GM12878 (cell line): ENCODE measurements at regions not wholly inside any gene's neighbourhood (a gene's known extent, or its start where the extent isn't known, plus 50 kb on each side); places are given as distances from the start of the nearest gene placed in this dataset.

Experiments
- ATAC-seq: fragments of 200-7000 bp; cut with Tn5 transposase; 3 replicates; pipeline ENCODE4 v1.9.1; 2020; ENCODE audit warnings: mild to moderate bottlenecking, moderate library complexity
- BruUV-seq: library from RNA; stranded (reverse); fragments of 400-500 nt; replicated peaks from 2 replicates; lab custom pipeline; 2021; lab: Mats Ljungman, UMichigan
- CTCF ChIA-PET: fragments of 300-600 bp; sonication (Branson Sonifier 250); formaldehyde crosslinking; extraction: SDS; loops from one replicate; lab custom pipeline; 2021; ENCODE audit warnings: inconsistent platforms; lab: Yijun Ruan, JAX
- POLR2A ChIA-PET: fragments of 350-600 bp; formaldehyde crosslinking; extraction: SDS; loops from one replicate; lab custom pipeline; 2021; ENCODE audit warnings: inconsistent platforms; lab: Charles Lee
- RAD21 ChIA-PET: fragments of 300-600 bp; sonication (Branson Sonifier 250); formaldehyde crosslinking; loops from one replicate; lab custom pipeline; 2023; ENCODE audit warnings: antibody characterized with exemption; ENCODE audit not compliant: unreplicated experiment; lab: Charles Lee
- SMC1A ChIA-PET: fragments of 300-600 bp; sonication (Branson Sonifier 250); formaldehyde crosslinking; loops from one replicate; lab custom pipeline; 2023; ENCODE audit not compliant: unreplicated experiment, uncharacterized antibody; lab: Charles Lee
- DNase-seq: peaks from one replicate; pipeline ENCODE4 v3.0.0-alpha.2; 2011; ENCODE audit warnings: low read depth, low spot score
- FAIRE-seq: peaks from 3 replicates; lab custom pipeline; 2011; peaks lifted over from hg19 to GRCh38; lab: Jason Lieb, UNC
- H2AFZ ChIP-seq: 2 replicates; pipeline ENCODE4 v1.6.0; 2011; ENCODE audit warnings: low read depth, low read length, control low read depth; ENCODE audit not compliant: control insufficient read depth
- H3K27ac ChIP-seq: 2 replicates; pipeline ENCODE4 v1.5.1; 2011; ENCODE audit warnings: control low read depth; ENCODE audit not compliant: control insufficient read depth, insufficient read depth
- H3K27me3 ChIP-seq, 2 experiments: replicated peaks in 1 of 2; 2 replicates each; pipeline versions ENCODE4 v1.6.0 to v1.6.1; 2011; ENCODE audit warnings: low read length in 1 of 2; ENCODE audit not compliant: control insufficient read depth in 2 of 2, insufficient read depth in 2 of 2
- H3K36me3 ChIP-seq, 2 experiments: 2 replicates each; pipeline ENCODE4 v1.5.1; 2011; ENCODE audit warnings: low read length in 1 of 2; ENCODE audit not compliant: control insufficient read depth in 2 of 2, insufficient read depth in 2 of 2
- H3K4me1 ChIP-seq: 2 replicates; pipeline ENCODE4 v1.6.1; 2011; ENCODE audit warnings: mild to moderate bottlenecking, low read length, moderate library complexity, mixed read lengths; ENCODE audit not compliant: control insufficient read depth, insufficient read depth
- H3K4me2 ChIP-seq: 2 replicates; pipeline ENCODE4 v1.6.0; 2011; ENCODE audit warnings: control low read depth; ENCODE audit not compliant: control insufficient read depth, insufficient read depth
- H3K4me3 ChIP-seq: fragments of 200-600 bp; sonication (generic); 2 replicates; pipeline ENCODE4 v1.5.1; 2016
- H3K79me2 ChIP-seq: 2 replicates; pipeline ENCODE4 v1.6.0; 2011; ENCODE audit warnings: low read length; ENCODE audit not compliant: control insufficient read depth, insufficient read depth
- H3K9ac ChIP-seq: 2 replicates; pipeline ENCODE4 v1.8.0; 2011; ENCODE audit warnings: low read length, control low read depth, mixed read lengths; ENCODE audit not compliant: control insufficient read depth, insufficient read depth
- H3K9me3 ChIP-seq: replicated peaks from 3 replicates; pipeline ENCODE4 v1.5.1; 2011; ENCODE audit warnings: mild to moderate bottlenecking, low read length; ENCODE audit not compliant: control insufficient read depth, insufficient read depth
- H4K20me1 ChIP-seq: 2 replicates; pipeline ENCODE4 v1.6.0; 2011; ENCODE audit not compliant: control insufficient read depth, insufficient read depth
- ATF7 ChIP-seq: fragments of 450-650 bp; IDR thresholded peaks from 2 replicates; pipeline ENCODE4 v1.6.1; 2016; ENCODE audit warnings: low read depth, mild to moderate bottlenecking
- EGR1 ChIP-seq, 2 experiments: IDR thresholded peaks; 1 replicate in 1 of 2; 2 replicates in 1 of 2; pipeline ENCODE4 v1.6.1; 2011 to 2012; ENCODE audit warnings: low read depth in 2 of 2, low read length in 2 of 2, borderline replicate concordance in 1 of 2, mild to moderate bottlenecking in 1 of 2, moderate library complexity in 1 of 2
- FOXM1 ChIP-seq: IDR thresholded peaks from 2 replicates; pipeline ENCODE4 v1.6.1; 2012; ENCODE audit warnings: low read depth, mild to moderate bottlenecking, inconsistent platforms, low read length, moderate library complexity
- HCFC1 ChIP-seq: fragments of 150-350 bp; IDR thresholded peaks from 2 replicates; pipeline ENCODE4 v1.6.1; 2014; ENCODE audit warnings: low read length
- IKZF2 ChIP-seq, 2 experiments: fragments of 450-650 bp; IDR thresholded peaks; 2 replicates each; pipeline ENCODE4 v1.6.1; 2017; ENCODE audit warnings: mild to moderate bottlenecking in 2 of 2, moderate library complexity in 2 of 2
- IRF3 ChIP-seq: fragments of 450-650 bp; IDR thresholded peaks from 2 replicates; pipeline ENCODE4 v1.6.1; 2014; ENCODE audit warnings: mild to moderate bottlenecking
- RB1 ChIP-seq: fragments of 450-650 bp; formaldehyde crosslinking; IDR thresholded peaks from 2 replicates; pipeline ENCODE4 v1.6.1; 2017; ENCODE audit warnings: mild to moderate bottlenecking, borderline replicate concordance
- SKIL ChIP-seq: fragments of 450-650 bp; IDR thresholded peaks from 2 replicates; pipeline ENCODE4 v1.6.1; 2017; ENCODE audit warnings: mild to moderate bottlenecking, low read depth, inconsistent platforms; ENCODE audit not compliant: poor library complexity, severe bottlenecking
- SPI1 ChIP-seq: IDR thresholded peaks from 2 replicates; pipeline ENCODE4 v1.6.1; 2011; ENCODE audit warnings: low read depth, mild to moderate bottlenecking, low read length, moderate library complexity, borderline replicate concordance; ENCODE audit not compliant: insufficient read depth
- SUZ12 ChIP-seq: fragments of 200-600 bp; sonication (generic); IDR thresholded peaks from one replicate; pipeline ENCODE4 v1.6.1; 2018; ENCODE audit warnings: antibody characterized with exemption, mild to moderate bottlenecking; ENCODE audit not compliant: unreplicated experiment
- ZNF687 ChIP-seq: fragments of 450-650 bp; IDR thresholded peaks from 2 replicates; pipeline ENCODE4 v1.6.1; 2017; ENCODE audit warnings: mild to moderate bottlenecking, moderate library complexity
- WGBS: methylation state at CpG from one replicate; pipeline ENCODE4 v1.1.6; 2016; ENCODE audit warnings: low lambda C conversion rate; ENCODE audit not compliant: insufficient replicate concordance, insufficient coverage; ENCODE audit errors: missing lambda C conversion rate; 5-methylcytosine and 5-hydroxymethylcytosine counted together
- in situ Hi-C: fragments of 300-500 bp; cut with MboI; formaldehyde crosslinking; loops from 9 replicates; pipeline ENCODE4 v1.14.3; 2018; ENCODE audit warnings: mixed read lengths
- intact Hi-C: fragments of 100-400 bp; cut with micrococcal nuclease; formaldehyde crosslinking; loops from one replicate; pipeline ENCODE4 v1.14.2; 2022; ENCODE audit not compliant: unreplicated experiment
- TF ChIP-seq, protein P1 (sequence below): fragments of 150-350 bp; IDR thresholded peaks from 2 replicates; pipeline ENCODE4 v1.6.1; 2014; ENCODE audit warnings: mild to moderate bottlenecking, low read depth, low read length

GRCh38 chr11:91365986-91366585, 858.5 kb upstream of the FAT3 start (continued):
- TF ChIP-seq SKIL (no peak), IRF3 (no peak), RB1 (no peak)

- intact Hi-C loops = no loop called here
- DNase-seq (no peak), FAIRE-seq (no peak), ATAC-seq (no peak)
- Histone ChIP-seq H3K9ac (no peak overlapping the region), H4K20me1 (no peaks in the 10 kb centered on the region), H2AFZ (no peak overlapping the region), H3K4me2 (no peak overlapping the region), H3K27ac (no peak overlapping the region), H3K36me3 (no peaks in the 10 kb centered on the region), H3K27me3 (no peaks in the 10 kb centered on the region), H3K9me3 (no peaks in the 10 kb centered on the region), H3K4me1 (no peaks in the 10 kb centered on the region), H3K79me2 (no peaks in the 10 kb centered on the region), H3K4me3 (no peak overlapping the region)
- in situ Hi-C loops = no loop called here
- ChIA-PET RAD21 (no interaction called here), CTCF (no interaction called here), SMC1A (no interaction called here), POLR2A (no interaction called here)
- no TSS peak for BruUV-seq
- WGBS = 6% methylated on average over 3 of the region's 3 CpGs
- TF ChIP-seq IKZF2 (IDR thresholded peaks at IDR 0.05) (no peak), FOXM1 (no peak), ZNF687 (no peak), SUZ12 (no peak), EGR1 (IDR thresholded peaks at IDR 0.05; ENCODE audit: borderline replicate concordance in 1 of 2, low read depth in 2 of 2, low read length in 2 of 2) (no peak), HCFC1 (no peak), SPI1 (no peak), ATF7 (no peak)
- TF ChIP-seq, protein P1, sequence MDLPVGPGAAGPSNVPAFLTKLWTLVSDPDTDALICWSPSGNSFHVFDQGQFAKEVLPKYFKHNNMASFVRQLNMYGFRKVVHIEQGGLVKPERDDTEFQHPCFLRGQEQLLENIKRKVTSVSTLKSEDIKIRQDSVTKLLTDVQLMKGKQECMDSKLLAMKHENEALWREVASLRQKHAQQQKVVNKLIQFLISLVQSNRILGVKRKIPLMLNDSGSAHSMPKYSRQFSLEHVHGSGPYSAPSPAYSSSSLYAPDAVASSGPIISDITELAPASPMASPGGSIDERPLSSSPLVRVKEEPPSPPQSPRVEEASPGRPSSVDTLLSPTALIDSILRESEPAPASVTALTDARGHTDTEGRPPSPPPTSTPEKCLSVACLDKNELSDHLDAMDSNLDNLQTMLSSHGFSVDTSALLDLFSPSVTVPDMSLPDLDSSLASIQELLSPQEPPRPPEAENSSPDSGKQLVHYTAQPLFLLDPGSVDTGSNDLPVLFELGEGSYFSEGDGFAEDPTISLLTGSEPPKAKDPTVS = no peak
Measured at GRCh38 chr11:91350931-91351330, 873.7 kb upstream of the FAT3 start.
